CD4-positive, CD25-positive, alpha-beta regulatory T cell (primary cell): ENCODE measurements at regions not wholly inside any gene's neighbourhood (a gene's known extent, or its start where the extent isn't known, plus 50 kb on each side); places are given as distances from the start of the nearest gene placed in this dataset.

ENCODE experiments used
- ATAC-seq, 2 donors: fragments of 150-1000 bp; cut with Tn5 transposase; one replicate each; pipeline ENCODE4 v1.10.0; 2021; ENCODE audit warnings: low read depth in 2 of 2, moderate number of reproducible peaks in 2 of 2, moderate library complexity in 1 of 2
- DNase-seq, 3 donors: peaks; one replicate each; pipeline versions ENCODE4 v3.0.0 to v3.0.0-alpha.2; 2012 to 2022; ENCODE audit warnings: mixed read lengths in 1 of 3
- H3K27ac ChIP-seq: one replicate; pipeline ENCODE4 v1.7.0; 2013; ENCODE audit warnings: mild to moderate bottlenecking, low read length; ENCODE audit not compliant: insufficient read depth, poor library complexity, severe bottlenecking
- H3K27me3 ChIP-seq: one replicate; pipeline ENCODE4 v1.7.0; 2013; ENCODE audit warnings: low read length; ENCODE audit not compliant: control insufficient read depth, insufficient read depth
- H3K36me3 ChIP-seq: one replicate; pipeline ENCODE4 v1.7.0; 2013; ENCODE audit warnings: mild to moderate bottlenecking, low read length, moderate library complexity; ENCODE audit not compliant: control insufficient read depth, insufficient read depth
- H3K4me1 ChIP-seq: 2 replicates; pipeline ENCODE4 v1.7.0; 2013; ENCODE audit warnings: mild to moderate bottlenecking, low read length; ENCODE audit not compliant: insufficient read depth, control insufficient read depth, poor library complexity, severe bottlenecking
- H3K4me3 ChIP-seq: one replicate; pipeline ENCODE4 v1.7.0; 2013; ENCODE audit warnings: low read depth, mild to moderate bottlenecking, low read length, moderate library complexity
- H3K9me3 ChIP-seq, 2 experiments: 1 replicate in 1 of 2; 2 replicates in 1 of 2; pipeline ENCODE4 v1.7.0; 2013; ENCODE audit warnings: low read length in 2 of 2, mild to moderate bottlenecking in 1 of 2, moderate library complexity in 1 of 2; ENCODE audit not compliant: control insufficient read depth in 2 of 2
- H3K27ac Mint-ChIP-seq, 3 donors: one replicate each; pipeline ENCODE4 v1.8.0; 2020 to 2022; ENCODE audit warnings: mild to moderate bottlenecking in 3 of 3, mixed read lengths in 3 of 3, moderate library complexity in 2 of 3
- H3K27me3 Mint-ChIP-seq: one replicate; pipeline ENCODE4 v1.8.0; 2022; ENCODE audit warnings: mild to moderate bottlenecking, mixed read lengths
- H3K36me3 Mint-ChIP-seq: one replicate; pipeline ENCODE4 v1.8.0; 2020; ENCODE audit warnings: mixed read lengths
- H3K4me1 Mint-ChIP-seq, 4 donors: one replicate each; pipeline ENCODE4 v1.8.0; 2020 to 2022; ENCODE audit warnings: mixed read lengths in 4 of 4, mild to moderate bottlenecking in 1 of 4
- H3K4me3 Mint-ChIP-seq, 4 donors: one replicate each; pipeline ENCODE4 v1.8.0; 2020 to 2022; ENCODE audit warnings: mild to moderate bottlenecking in 4 of 4, mixed read lengths in 4 of 4, moderate library complexity in 3 of 4
- H3K9me3 Mint-ChIP-seq, 7 donors: one replicate each; pipeline ENCODE4 v1.8.0; 2020 to 2022; ENCODE audit warnings: mixed read lengths in 7 of 7, mild to moderate bottlenecking in 3 of 7, moderate library complexity in 2 of 7

DNA sequence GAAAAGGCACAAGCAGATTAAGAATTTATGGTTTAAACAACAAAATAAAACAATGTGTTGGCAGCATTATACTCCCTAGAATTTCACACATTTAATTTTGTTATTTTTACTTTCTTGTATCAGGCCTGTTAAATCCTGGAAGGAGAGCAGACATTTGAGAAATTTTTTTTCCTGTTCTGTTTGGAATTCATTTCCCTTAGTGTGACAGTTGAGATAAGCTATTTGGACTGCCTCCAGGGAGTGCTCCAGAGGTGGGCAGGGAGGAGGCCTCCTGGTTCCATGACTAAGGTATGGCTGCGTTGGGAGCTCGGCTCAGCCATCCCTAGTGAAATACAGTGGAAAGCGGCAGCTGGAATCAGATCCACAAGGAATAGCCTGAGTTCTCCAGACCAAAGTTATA lies 185.7 kb downstream of the KCNRG start:
- no peak for ATAC-seq
- peaks cover 0 to 4% (median 0%) of the 10 kb centered on the region in 7 donors for H3K9me3 Mint-ChIP-seq
- H3K4me1 ChIP-seq = no peaks in the 10 kb centered on the region
- no peaks in the 10 kb centered on the region for H3K36me3 ChIP-seq
- H3K27ac Mint-ChIP-seq = no peak overlapping the region
- H3K4me3 Mint-ChIP-seq = no peak overlapping the region
- peaks cover 15% of the 10 kb centered on the region for H3K36me3 Mint-ChIP-seq
- H3K27me3 ChIP-seq = peaks cover 2% of the 10 kb centered on the region
- DNase-seq = no peak
- H3K27ac ChIP-seq = no peak overlapping the region
- no peak overlapping the region for H3K4me3 ChIP-seq
- H3K4me1 Mint-ChIP-seq = peaks cover 0 to 3% (median under 1%) of the 10 kb centered on the region in 4 donors
- H3K9me3 ChIP-seq = no peaks in the 10 kb centered on the region
- peaks cover 4% of the 10 kb centered on the region for H3K27me3 Mint-ChIP-seq

DNA sequence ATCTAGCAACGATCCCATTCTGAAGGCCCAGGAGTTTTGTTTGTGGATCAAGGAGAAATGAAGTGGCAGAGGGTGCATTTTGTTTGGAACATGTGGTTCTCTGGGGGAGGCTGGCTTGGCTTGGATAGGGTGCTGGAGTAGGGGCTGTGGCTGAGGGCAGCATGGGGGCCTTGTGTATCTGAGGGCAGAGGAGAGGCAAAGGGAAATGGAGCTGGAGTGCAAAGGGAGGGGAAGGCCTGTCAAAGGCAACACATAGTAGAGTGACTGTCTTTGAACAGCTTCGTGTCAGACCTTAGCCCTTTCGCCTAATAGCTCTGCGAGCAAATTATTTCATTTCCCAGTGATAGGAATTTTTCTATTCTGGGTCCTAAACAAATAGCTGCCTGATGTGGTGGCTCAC lies 187.2 kb downstream of the KCNRG start:
- Mint-ChIP-seq H3K27ac (no peak overlapping the region), H3K36me3 (peaks cover 10% of the 10 kb centered on the region), H3K9me3 (peaks cover 0 to 3% (median 0%) of the 10 kb centered on the region in 7 donors), H3K4me1 (peaks cover 0 to 3% (median under 1%) of the 10 kb centered on the region in 4 donors), H3K27me3 (peaks cover 4% of the 10 kb centered on the region), H3K4me3 (no peak overlapping the region)
- Histone ChIP-seq H3K27me3 (peaks cover 2% of the 10 kb centered on the region), H3K9me3 (no peaks in the 10 kb centered on the region), H3K4me3 (no peak overlapping the region), H3K36me3 (no peaks in the 10 kb centered on the region), H3K27ac (no peak overlapping the region), H3K4me1 (no peaks in the 10 kb centered on the region)
- DNase-seq (no peak), ATAC-seq (no peak)

DNA sequence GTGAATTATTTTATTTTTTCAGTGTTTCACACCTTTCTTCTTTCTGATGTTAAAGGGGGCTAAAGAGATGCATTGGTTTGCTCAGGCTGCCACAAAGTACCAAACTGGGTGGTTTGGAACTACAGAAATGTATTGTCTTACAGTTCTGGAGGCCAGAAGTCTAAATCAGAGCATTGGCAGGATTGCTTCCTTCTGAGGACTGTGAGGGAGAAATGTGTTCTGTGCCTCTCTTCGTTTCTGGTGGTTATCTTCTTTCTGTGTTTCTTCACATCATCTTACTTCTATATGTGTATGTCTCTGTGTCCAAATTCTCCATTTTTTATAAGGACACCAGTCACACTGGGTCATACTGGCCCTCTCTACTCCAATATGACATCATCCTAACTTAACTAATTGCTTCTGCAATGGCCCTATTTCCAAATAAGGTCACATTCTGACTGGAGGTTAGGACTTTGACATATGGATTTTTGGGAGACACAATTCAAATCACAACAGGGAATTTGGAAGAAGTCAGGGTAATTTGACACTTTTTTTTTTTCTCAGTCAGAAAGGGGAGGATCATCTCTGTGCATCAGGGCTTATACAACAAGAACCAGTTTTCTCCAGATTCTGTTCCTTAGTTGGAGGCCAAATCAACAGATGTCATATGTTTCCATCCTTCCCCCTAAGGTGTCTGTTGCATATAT lies 188.2 kb downstream of the KCNRG start:
- no peak overlapping the region for H3K27ac Mint-ChIP-seq
- Histone ChIP-seq H3K4me3 (no peak overlapping the region), H3K9me3 (no peaks in the 10 kb centered on the region), H3K36me3 (no peaks in the 10 kb centered on the region), H3K4me1 (no peaks in the 10 kb centered on the region), H3K27me3 (peaks cover 2% of the 10 kb centered on the region), H3K27ac (no peak overlapping the region)
- H3K36me3 Mint-ChIP-seq = peaks cover 10% of the 10 kb centered on the region
- DNase-seq (no peak), ATAC-seq (no peak)
- H3K4me3 Mint-ChIP-seq = no peak overlapping the region
- H3K27me3 Mint-ChIP-seq = peaks cover 7% of the 10 kb centered on the region
- peaks cover 0 to 4% (median under 1%) of the 10 kb centered on the region in 4 donors for H3K4me1 Mint-ChIP-seq
- peaks cover 0 to 3% (median 0%) of the 10 kb centered on the region in 7 donors for H3K9me3 Mint-ChIP-seq

DNA sequence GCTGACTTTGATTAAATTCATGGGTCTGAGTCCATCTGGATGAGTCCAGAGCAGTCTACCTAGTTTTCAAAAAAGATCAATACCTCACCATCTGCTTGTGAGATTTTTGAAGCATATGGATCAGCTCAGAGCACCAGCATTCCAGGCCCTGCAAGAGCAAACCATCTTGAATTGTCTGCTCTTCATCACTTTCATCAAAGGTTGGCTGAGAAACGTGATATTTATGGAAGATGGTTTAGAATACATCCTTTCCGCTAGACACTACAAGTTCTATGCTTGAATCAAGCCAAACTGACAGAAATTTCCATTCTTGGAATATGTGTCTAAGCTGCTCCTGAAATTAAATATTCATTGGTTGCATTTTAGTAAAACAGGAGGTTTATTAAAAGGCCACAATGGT lies 190.3 kb downstream of the KCNRG start:
- Mint-ChIP-seq H3K36me3 (no peaks in the 10 kb centered on the region), H3K4me3 (no peak overlapping the region), H3K27ac (no peak overlapping the region), H3K9me3 (no peaks in the 10 kb centered on the region), H3K4me1 (peaks cover 0 to 14% (median 4%) of the 10 kb centered on the region in 4 donors), H3K27me3 (peaks cover 9% of the 10 kb centered on the region)
- no peak for DNase-seq
- no peaks in the 10 kb centered on the region for H3K36me3 ChIP-seq
- H3K9me3 ChIP-seq = no peaks in the 10 kb centered on the region
- peaks cover 2% of the 10 kb centered on the region for H3K27me3 ChIP-seq
- H3K4me1 ChIP-seq = no peaks in the 10 kb centered on the region
- ATAC-seq = no peak
- H3K4me3 ChIP-seq = no peak overlapping the region
- H3K27ac ChIP-seq = no peak overlapping the region

DNA sequence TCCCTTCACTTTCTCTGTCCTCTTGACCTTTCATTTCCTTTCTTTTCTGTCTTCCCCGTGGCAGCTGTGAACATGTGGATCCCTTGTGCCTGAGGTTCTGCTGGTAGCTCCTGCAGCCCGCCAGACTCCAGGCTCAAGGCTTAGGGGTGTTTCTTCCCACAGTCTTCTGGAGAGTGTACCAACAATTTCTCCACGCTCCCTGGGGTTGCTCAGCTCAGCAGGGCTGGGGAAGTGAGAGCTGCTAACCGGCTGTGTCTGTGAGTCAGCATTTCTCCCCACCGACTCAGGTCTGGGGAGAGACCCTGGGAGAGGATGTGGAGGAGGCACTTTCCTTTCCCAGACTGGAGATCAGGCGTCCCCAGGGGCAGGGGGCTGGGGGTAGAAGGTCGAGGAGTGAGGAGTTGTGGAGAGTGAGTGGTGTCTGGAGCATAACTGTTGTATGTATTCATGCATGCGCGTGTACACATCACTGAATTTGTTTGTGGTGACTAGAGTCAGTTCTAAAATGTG lies 193.6 kb downstream of the KCNRG start:
- DNase-seq (no peak), ATAC-seq (peak in 1 of 2 donors; percentile 43)
- H3K27ac ChIP-seq = no peak overlapping the region
- Mint-ChIP-seq H3K27ac (peak overlapping the region in 1 of 3 donors; percentile 46), H3K4me3 (peak overlapping the region in 1 of 4 donors; percentile 66), H3K9me3 (peaks cover 0 to 16% (median 4%) of the 10 kb centered on the region in 7 donors), H3K27me3 (peaks cover 5% of the 10 kb centered on the region), H3K36me3 (no peaks in the 10 kb centered on the region), H3K4me1 (peaks cover 0 to 14% (median 3%) of the 10 kb centered on the region in 4 donors)
- H3K36me3 ChIP-seq = no peaks in the 10 kb centered on the region
- peaks cover 2% of the 10 kb centered on the region for H3K27me3 ChIP-seq
- no peaks in the 10 kb centered on the region for H3K4me1 ChIP-seq
- H3K4me3 ChIP-seq = no peak overlapping the region
- H3K9me3 ChIP-seq = peaks cover 10 to 11% of the 10 kb centered on the region in 2 experiments

DNA sequence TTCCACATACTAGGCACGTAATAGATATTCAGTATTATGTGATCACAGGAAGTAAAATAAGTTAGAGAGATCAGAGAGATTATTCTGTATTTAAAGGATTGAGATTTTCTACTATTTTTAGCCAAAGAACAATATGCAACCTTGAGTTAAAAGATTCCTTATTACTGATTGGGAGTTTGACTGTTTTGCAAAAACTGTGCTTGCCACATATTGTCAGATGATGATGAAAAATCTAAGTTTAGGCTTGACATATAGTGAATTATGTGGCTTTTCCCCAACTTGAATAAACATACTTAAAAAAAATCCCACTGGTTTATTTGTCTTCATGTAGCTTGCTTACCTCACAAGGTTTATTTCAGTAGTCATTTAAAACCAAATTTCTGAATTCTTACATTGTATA lies 194.4 kb downstream of the KCNRG start:
- Histone ChIP-seq H3K27ac (no peak overlapping the region), H3K36me3 (no peaks in the 10 kb centered on the region), H3K9me3 (peaks cover 10 to 11% of the 10 kb centered on the region in 2 experiments), H3K4me3 (no peak overlapping the region), H3K27me3 (peaks cover 2% of the 10 kb centered on the region), H3K4me1 (no peaks in the 10 kb centered on the region)
- H3K4me3 Mint-ChIP-seq = no peak overlapping the region
- DNase-seq (no peak), ATAC-seq (no peak)
- H3K4me1 Mint-ChIP-seq = peaks cover 0 to 19% (median 7%) of the 10 kb centered on the region in 4 donors
- peaks cover 5% of the 10 kb centered on the region for H3K27me3 Mint-ChIP-seq
- no peaks in the 10 kb centered on the region for H3K36me3 Mint-ChIP-seq
- H3K27ac Mint-ChIP-seq = no peak overlapping the region
- peaks cover 0 to 16% (median 5%) of the 10 kb centered on the region in 7 donors for H3K9me3 Mint-ChIP-seq

DNA sequence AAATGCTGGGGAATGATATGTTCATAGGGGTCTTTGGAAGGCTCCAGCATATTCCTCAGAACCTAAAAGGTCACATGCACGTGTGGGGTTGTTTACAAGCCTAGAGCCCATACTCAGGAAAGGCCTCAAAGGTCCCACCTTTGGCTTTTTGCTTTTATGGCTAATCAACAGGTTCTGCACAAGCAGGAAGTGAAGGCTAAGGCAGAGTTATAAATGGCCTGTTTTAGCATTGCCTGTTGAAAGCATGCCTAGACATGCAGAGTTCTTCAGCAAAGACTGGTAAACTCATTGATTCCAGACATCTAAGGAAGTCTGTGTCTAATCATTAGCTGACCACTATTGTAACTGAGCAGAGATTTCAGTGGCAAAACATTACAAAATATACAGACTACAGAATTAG lies 198.3 kb downstream of the KCNRG start:
- no peak for ATAC-seq
- peaks cover 1% of the 10 kb centered on the region for H3K27me3 Mint-ChIP-seq
- no peak overlapping the region for H3K4me3 Mint-ChIP-seq
- H3K36me3 ChIP-seq = no peaks in the 10 kb centered on the region
- H3K27ac ChIP-seq = no peak overlapping the region
- no peak overlapping the region for H3K4me3 ChIP-seq
- peaks cover 0 to 27% (median 8%) of the 10 kb centered on the region in 7 donors for H3K9me3 Mint-ChIP-seq
- no peak for DNase-seq
- H3K27ac Mint-ChIP-seq = no peak overlapping the region
- H3K9me3 ChIP-seq = peaks cover 22 to 23% of the 10 kb centered on the region in 2 experiments
- no peaks in the 10 kb centered on the region for H3K27me3 ChIP-seq
- H3K4me1 ChIP-seq = no peaks in the 10 kb centered on the region
- peaks cover 11 to 33% (median 21%) of the 10 kb centered on the region in 4 donors for H3K4me1 Mint-ChIP-seq
- H3K36me3 Mint-ChIP-seq = peaks cover 5% of the 10 kb centered on the region

DNA sequence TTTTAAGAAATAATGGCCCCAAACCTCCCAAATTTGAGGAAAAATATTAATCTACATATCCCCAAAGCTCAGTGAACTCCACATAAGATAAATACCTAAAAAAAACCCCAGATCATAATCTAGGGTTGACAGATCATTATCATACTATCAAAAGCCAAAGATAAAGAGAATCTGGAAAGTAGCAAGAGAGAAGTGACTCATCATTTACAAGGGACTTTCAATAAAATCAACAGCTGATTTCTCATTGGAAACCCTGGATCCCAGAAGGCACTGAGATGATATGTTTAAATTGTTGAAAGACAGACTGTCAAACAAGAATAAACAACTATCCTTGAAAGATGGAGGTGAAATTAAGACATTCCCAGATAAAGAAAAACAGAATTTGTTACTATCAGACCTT lies 199.3 kb downstream of the KCNRG start:
- Mint-ChIP-seq H3K36me3 (peaks cover 5% of the 10 kb centered on the region), H3K4me3 (peak overlapping the region in 1 of 4 donors; percentile 22), H3K27ac (no peak overlapping the region), H3K4me1 (peaks cover 11 to 24% (median 19%) of the 10 kb centered on the region in 4 donors), H3K9me3 (peaks cover 0 to 27% (median 8%) of the 10 kb centered on the region in 7 donors), H3K27me3 (peaks cover 7% of the 10 kb centered on the region)
- DNase-seq (no peak), ATAC-seq (no peak)
- Histone ChIP-seq H3K27me3 (no peaks in the 10 kb centered on the region), H3K36me3 (no peaks in the 10 kb centered on the region), H3K4me3 (no peak overlapping the region), H3K27ac (no peak overlapping the region), H3K4me1 (no peaks in the 10 kb centered on the region), H3K9me3 (peaks cover 22 to 23% of the 10 kb centered on the region in 2 experiments)
